ENCODE measurements at regions not wholly inside any gene's neighbourhood (a gene's known extent, or its start where the extent isn't known, plus 50 kb on each side); places are given as distances from the start of the nearest gene placed in this dataset.

GRCh38 chr15:62821384-62822131 lies 221.0 kb upstream of the TPM1 start:
- Histone ChIP-seq H3K27ac (ENCODE audit: low read depth, low read length) (peak overlapping the region; percentile 54), H3K4me3 (ENCODE audit: low read depth in 1 of 2, low read length in 2 of 2) (no peak overlapping the region), H3K9ac (ENCODE audit: low read depth in 1 of 2, low read length in 2 of 2) (peak overlapping the region; percentile 10 to 21), H3K27me3 (ENCODE audit: control insufficient read depth in 1 of 2, insufficient read depth in 2 of 2, low read length in 2 of 2) (no peaks in the 10 kb centered on the region), H3K4me1 (ENCODE audit: control insufficient read depth in 1 of 2, insufficient read depth in 2 of 2, low read length in 2 of 2) (peaks cover 29 to 49% of the 10 kb centered on the region in 2 donors), H3K36me3 (ENCODE audit: control insufficient read depth in 1 of 2, insufficient read depth in 2 of 2, low read length in 2 of 2) (peaks cover 0 to 5% of the 10 kb centered on the region in 2 donors), H3K9me3 (ENCODE audit: control insufficient read depth in 1 of 2, low read length in 2 of 2) (no peaks in the 10 kb centered on the region)

GRCh38 chr15:62822228-62822627 lies 220.3 kb upstream of the TPM1 start:
- H3K9ac ChIP-seq (ENCODE audit: low read depth in 1 of 2, low read length in 2 of 2): peak overlapping the region; percentile 4 to 24

DNA sequence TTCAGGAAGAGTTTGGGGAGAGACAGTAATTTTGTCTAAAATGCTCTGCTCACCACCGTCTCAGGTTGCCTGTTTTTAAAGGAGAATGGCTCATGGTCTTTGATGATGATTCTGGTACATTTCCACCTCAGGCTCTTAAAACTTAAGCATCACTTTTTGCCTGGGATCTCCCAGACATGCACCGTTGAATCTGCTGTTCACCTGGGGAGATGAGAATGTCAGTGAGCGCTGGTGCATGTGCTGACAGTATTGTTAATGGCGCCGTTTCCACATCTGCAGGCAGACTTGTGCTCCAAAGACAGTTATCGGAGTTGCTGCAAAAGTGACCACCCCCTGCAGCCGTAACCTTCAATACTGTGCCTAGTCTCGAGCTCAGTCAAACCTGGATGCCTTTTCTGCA lies 219.0 kb upstream of the TPM1 start:
- Histone ChIP-seq H3K27me3 (ENCODE audit: control insufficient read depth in 1 of 2, insufficient read depth in 2 of 2, low read length in 2 of 2) (no peaks in the 10 kb centered on the region), H3K4me1 (ENCODE audit: control insufficient read depth in 1 of 2, insufficient read depth in 2 of 2, low read length in 2 of 2) (peaks cover 29 to 54% of the 10 kb centered on the region in 2 donors), H3K9me3 (ENCODE audit: control insufficient read depth in 1 of 2, low read length in 2 of 2) (no peaks in the 10 kb centered on the region), H3K27ac (ENCODE audit: low read depth, low read length) (no peak overlapping the region), H3K36me3 (ENCODE audit: control insufficient read depth in 1 of 2, insufficient read depth in 2 of 2, low read length in 2 of 2) (peaks cover 0 to 11% of the 10 kb centered on the region in 2 donors), H3K9ac (ENCODE audit: low read depth in 1 of 2, low read length in 2 of 2) (no peak overlapping the region), H3K4me3 (ENCODE audit: low read depth in 1 of 2, low read length in 2 of 2) (no peak overlapping the region)

More at GRCh38 chr15:62822228-62822627, 220.3 kb upstream of the TPM1 start:
- Histone ChIP-seq H3K27ac (ENCODE audit: low read depth, low read length) (peak overlapping the region; percentile 88), H3K36me3 (ENCODE audit: control insufficient read depth in 1 of 2, insufficient read depth in 2 of 2, low read length in 2 of 2) (peaks cover 0 to 11% of the 10 kb centered on the region in 2 donors), H3K4me3 (ENCODE audit: low read depth in 1 of 2, low read length in 2 of 2) (peak overlapping the region in 1 of 2 donors; percentile 26), H3K9me3 (ENCODE audit: control insufficient read depth in 1 of 2, low read length in 2 of 2) (no peaks in the 10 kb centered on the region), H3K4me1 (ENCODE audit: control insufficient read depth in 1 of 2, insufficient read depth in 2 of 2, low read length in 2 of 2) (peaks cover 29 to 49% of the 10 kb centered on the region in 2 donors), H3K27me3 (ENCODE audit: control insufficient read depth in 1 of 2, insufficient read depth in 2 of 2, low read length in 2 of 2) (no peaks in the 10 kb centered on the region)

- Histone ChIP-seq H3K9ac (ENCODE audit: low read depth in 1 of 2, low read length in 2 of 2) (no peak overlapping the region), H3K27me3 (ENCODE audit: control insufficient read depth in 1 of 2, insufficient read depth in 2 of 2, low read length in 2 of 2) (no peaks in the 10 kb centered on the region), H3K4me1 (ENCODE audit: control insufficient read depth in 1 of 2, insufficient read depth in 2 of 2, low read length in 2 of 2) (peaks cover 29 to 54% of the 10 kb centered on the region in 2 donors), H3K27ac (ENCODE audit: low read depth, low read length) (no peak overlapping the region), H3K4me3 (ENCODE audit: low read depth in 1 of 2, low read length in 2 of 2) (no peak overlapping the region), H3K36me3 (ENCODE audit: control insufficient read depth in 1 of 2, insufficient read depth in 2 of 2, low read length in 2 of 2) (peaks cover 0 to 11% of the 10 kb centered on the region in 2 donors), H3K9me3 (ENCODE audit: control insufficient read depth in 1 of 2, low read length in 2 of 2) (no peaks in the 10 kb centered on the region)
These were observed 218.2 kb upstream of the TPM1 start for GRCh38 chr15:62824111-62825015.

DNA sequence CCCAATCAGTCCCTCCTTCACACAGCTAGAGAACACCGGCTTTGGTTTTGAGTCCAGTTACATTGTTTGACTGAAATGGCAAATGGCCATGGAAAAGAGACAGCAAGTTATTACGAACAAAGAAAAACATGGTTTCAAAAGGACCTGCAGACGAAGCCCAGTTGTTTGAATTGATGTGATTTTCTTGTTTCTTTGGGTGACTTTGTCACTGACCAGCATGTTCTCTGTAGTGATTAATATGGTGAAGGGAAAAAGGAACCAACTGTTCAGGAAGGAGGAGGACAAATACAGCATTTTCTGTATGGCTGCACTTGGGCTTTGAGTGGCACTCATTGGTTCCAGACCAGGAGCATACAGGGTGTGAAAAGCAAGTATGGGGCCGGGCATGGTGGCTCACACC lies 217.4 kb upstream of the TPM1 start:
- no peak overlapping the region for H3K9ac ChIP-seq (ENCODE audit: low read depth in 1 of 2, low read length in 2 of 2)
- H3K4me3 ChIP-seq (ENCODE audit: low read depth in 1 of 2, low read length in 2 of 2): no peak overlapping the region
- H3K27me3 ChIP-seq (ENCODE audit: control insufficient read depth in 1 of 2, insufficient read depth in 2 of 2, low read length in 2 of 2): no peaks in the 10 kb centered on the region
- peaks cover 27 to 50% of the 10 kb centered on the region in 2 donors for H3K4me1 ChIP-seq (ENCODE audit: control insufficient read depth in 1 of 2, insufficient read depth in 2 of 2, low read length in 2 of 2)
- H3K36me3 ChIP-seq (ENCODE audit: control insufficient read depth in 1 of 2, insufficient read depth in 2 of 2, low read length in 2 of 2): peaks cover 0 to 12% of the 10 kb centered on the region in 2 donors
- no peak overlapping the region for H3K27ac ChIP-seq (ENCODE audit: low read depth, low read length)
- H3K9me3 ChIP-seq (ENCODE audit: control insufficient read depth in 1 of 2, low read length in 2 of 2): no peaks in the 10 kb centered on the region

GRCh38 chr15:62826561-62826960 lies 216.0 kb upstream of the TPM1 start:
- no peak overlapping the region for H3K9ac ChIP-seq (ENCODE audit: low read depth in 1 of 2, low read length in 2 of 2)
- H3K9me3 ChIP-seq (ENCODE audit: control insufficient read depth in 1 of 2, low read length in 2 of 2): no peaks in the 10 kb centered on the region
- no peak overlapping the region for H3K27ac ChIP-seq (ENCODE audit: low read depth, low read length)
- peaks cover 15 to 36% of the 10 kb centered on the region in 2 donors for H3K4me1 ChIP-seq (ENCODE audit: control insufficient read depth in 1 of 2, insufficient read depth in 2 of 2, low read length in 2 of 2)
- no peak overlapping the region for H3K4me3 ChIP-seq (ENCODE audit: low read depth in 1 of 2, low read length in 2 of 2)
- no peaks in the 10 kb centered on the region for H3K27me3 ChIP-seq (ENCODE audit: control insufficient read depth in 1 of 2, insufficient read depth in 2 of 2, low read length in 2 of 2)
- H3K36me3 ChIP-seq (ENCODE audit: control insufficient read depth in 1 of 2, insufficient read depth in 2 of 2, low read length in 2 of 2): peaks cover 0 to 10% of the 10 kb centered on the region in 2 donors

GRCh38 chr15:62828364-62828763 lies 214.2 kb upstream of the TPM1 start:
- Histone ChIP-seq H3K27me3 (ENCODE audit: control insufficient read depth in 1 of 2, insufficient read depth in 2 of 2, low read length in 2 of 2) (no peaks in the 10 kb centered on the region), H3K27ac (ENCODE audit: low read depth, low read length) (no peak overlapping the region)

DNA sequence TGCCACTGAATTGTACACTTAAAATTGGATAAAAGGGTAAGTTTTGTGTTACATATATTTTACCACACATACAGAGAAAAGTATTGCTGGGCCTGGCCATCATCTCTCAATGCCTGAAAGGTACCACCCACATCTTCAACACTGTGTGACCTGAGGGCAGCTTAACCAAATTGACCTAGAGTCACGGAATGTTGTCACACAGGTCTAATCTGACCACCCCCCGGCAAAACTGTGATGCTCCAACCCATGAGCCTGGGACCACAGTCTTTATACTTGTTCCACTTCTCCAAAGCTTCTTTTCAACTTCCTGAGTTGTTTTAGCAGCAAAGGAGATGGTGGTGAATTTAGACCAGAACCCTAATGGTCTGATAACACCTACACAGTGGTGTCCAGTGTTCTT lies 210.3 kb upstream of the TPM1 start:
- no peaks in the 10 kb centered on the region for H3K9me3 ChIP-seq (ENCODE audit: control insufficient read depth in 1 of 2, low read length in 2 of 2)
- H3K4me1 ChIP-seq (ENCODE audit: control insufficient read depth in 1 of 2, insufficient read depth in 2 of 2, low read length in 2 of 2): peaks cover 0 to 31% of the 10 kb centered on the region in 2 donors
- no peak overlapping the region for H3K27ac ChIP-seq (ENCODE audit: low read depth, low read length)
- no peaks in the 10 kb centered on the region for H3K27me3 ChIP-seq (ENCODE audit: control insufficient read depth in 1 of 2, insufficient read depth in 2 of 2, low read length in 2 of 2)
- no peak overlapping the region for H3K4me3 ChIP-seq (ENCODE audit: low read depth in 1 of 2, low read length in 2 of 2)
- no peak overlapping the region for H3K9ac ChIP-seq (ENCODE audit: low read depth in 1 of 2, low read length in 2 of 2)
- H3K36me3 ChIP-seq (ENCODE audit: control insufficient read depth in 1 of 2, insufficient read depth in 2 of 2, low read length in 2 of 2): peaks cover 6 to 30% of the 10 kb centered on the region in 2 donors

More at GRCh38 chr15:62828364-62828763, 214.2 kb upstream of the TPM1 start:
- Histone ChIP-seq H3K4me1 (ENCODE audit: control insufficient read depth in 1 of 2, insufficient read depth in 2 of 2, low read length in 2 of 2) (peaks cover 8 to 29% of the 10 kb centered on the region in 2 donors), H3K9ac (ENCODE audit: low read depth in 1 of 2, low read length in 2 of 2) (no peak overlapping the region), H3K36me3 (ENCODE audit: control insufficient read depth in 1 of 2, insufficient read depth in 2 of 2, low read length in 2 of 2) (peaks cover 0 to 12% of the 10 kb centered on the region in 2 donors), H3K4me3 (ENCODE audit: low read depth in 1 of 2, low read length in 2 of 2) (no peak overlapping the region), H3K9me3 (ENCODE audit: control insufficient read depth in 1 of 2, low read length in 2 of 2) (no peaks in the 10 kb centered on the region)

GRCh38 chr15:62833646-62834045 lies 208.9 kb upstream of the TPM1 start:
- no peak overlapping the region for H3K4me3 ChIP-seq (ENCODE audit: low read depth in 1 of 2, low read length in 2 of 2)
- H3K36me3 ChIP-seq (ENCODE audit: control insufficient read depth in 1 of 2, insufficient read depth in 2 of 2, low read length in 2 of 2): peaks cover 11 to 41% of the 10 kb centered on the region in 2 donors
- H3K27ac ChIP-seq (ENCODE audit: low read depth, low read length): no peak overlapping the region
- no peaks in the 10 kb centered on the region for H3K27me3 ChIP-seq (ENCODE audit: control insufficient read depth in 1 of 2, insufficient read depth in 2 of 2, low read length in 2 of 2)
- H3K9me3 ChIP-seq (ENCODE audit: control insufficient read depth in 1 of 2, low read length in 2 of 2): no peaks in the 10 kb centered on the region
- H3K9ac ChIP-seq (ENCODE audit: low read depth in 1 of 2, low read length in 2 of 2): no peak overlapping the region
- peaks cover 0 to 26% of the 10 kb centered on the region in 2 donors for H3K4me1 ChIP-seq (ENCODE audit: control insufficient read depth in 1 of 2, insufficient read depth in 2 of 2, low read length in 2 of 2)
